K562 (cell line): ENCODE measurements at regions not wholly inside any gene's neighbourhood (a gene's known extent, or its start where the extent isn't known, plus 50 kb on each side); places are given as distances from the start of the nearest gene placed in this dataset.

ENCODE experiments used
- ATAC-seq: fragments of 200-7000 bp; cut with Tn5 transposase; 3 replicates; pipeline ENCODE4 v1.9.1; 2020; ENCODE audit warnings: moderate library complexity
- BruUV-seq: library from RNA; stranded (reverse); fragments of 400-500 nt; replicated peaks from 2 replicates; lab custom pipeline; 2021; lab: Mats Ljungman, UMichigan
- CTCF ChIA-PET: fragments of 300-600 bp; formaldehyde crosslinking; extraction: SDS; loops from one replicate; lab custom pipeline; 2021; ENCODE audit warnings: low intra/inter-chr PET ratio; lab: Yijun Ruan, JAX
- POLR2A ChIA-PET: fragments of 300-600, 350-650 bp; sonication (Branson Sonifier 250); formaldehyde crosslinking; extraction: SDS; loops from one replicate; lab custom pipeline; 2021; ENCODE audit warnings: antibody characterized with exemption, inconsistent platforms; lab: Yijun Ruan, JAX
- DNase-seq, 4 experiments: peaks; one replicate each; pipeline versions ENCODE4 v3.0.0 to v3.0.0-alpha.2; 2011 to 2018; ENCODE audit warnings: low spot score in 3 of 4, mixed read lengths in 3 of 4; ENCODE audit errors: extremely low read depth in 1 of 4
- FAIRE-seq: peaks from 2 replicates; lab custom pipeline; 2011; peaks lifted over from hg19 to GRCh38; lab: Jason Lieb, UNC
- H2AFZ ChIP-seq: 2 replicates; pipeline ENCODE4 v1.6.0; 2011; ENCODE audit warnings: low read depth, low read length, control low read depth, inconsistent platforms
- H3K27ac ChIP-seq: fragments of 200-600 bp; 3 replicates; pipeline ENCODE4 v1.8.0; 2011; ENCODE audit warnings: low read depth, mild to moderate bottlenecking, control low read depth, inconsistent platforms, low read length, moderate library complexity, mixed read lengths; ENCODE audit errors: extremely low read depth
- H3K27me3 ChIP-seq, 2 experiments: fragments of 300-600 bp in 1 of 2; 2 replicates in 1 of 2; 3 replicates in 1 of 2; pipeline versions ENCODE4 v1.6.0 to v1.8.0; 2011; ENCODE audit warnings: inconsistent platforms in 2 of 2, low read length in 2 of 2, mild to moderate bottlenecking in 1 of 2, mixed read lengths in 1 of 2, moderate library complexity in 1 of 2; ENCODE audit not compliant: control insufficient read depth in 2 of 2, insufficient read depth in 2 of 2
- H3K36me3 ChIP-seq: fragments of 300-600 bp; 3 replicates; pipeline ENCODE4 v1.8.0; 2011; ENCODE audit warnings: mild to moderate bottlenecking, low read length, inconsistent platforms; ENCODE audit not compliant: control insufficient read depth, insufficient read depth
- H3K4me1 ChIP-seq, 2 experiments: fragments of 200-600 bp in 1 of 2; replicated peaks in 1 of 2; 2 replicates in 1 of 2; 3 replicates in 1 of 2; pipeline versions ENCODE4 v1.5.1 to v1.8.0; 2011; ENCODE audit warnings: inconsistent platforms in 2 of 2, low read length in 2 of 2, mild to moderate bottlenecking in 1 of 2, mixed read lengths in 1 of 2, moderate library complexity in 1 of 2; ENCODE audit not compliant: control insufficient read depth in 2 of 2, insufficient read depth in 2 of 2
- H3K4me2 ChIP-seq: 2 replicates; pipeline ENCODE4 v1.6.1; 2011; ENCODE audit warnings: low read length, control low read depth, inconsistent platforms, mixed read lengths; ENCODE audit not compliant: insufficient read depth
- H3K4me3 ChIP-seq: fragments of 200-600 bp; sonication (generic), shearing (Covaris generic); 2 replicates; pipeline ENCODE4 v1.5.1; 2016; ENCODE audit warnings: control low read depth, inconsistent platforms
- H3K79me2 ChIP-seq: fragments of 200-600 bp; 3 replicates; pipeline ENCODE4 v1.8.0; 2011; ENCODE audit warnings: low read length, inconsistent platforms; ENCODE audit not compliant: control insufficient read depth, insufficient read depth
- H3K9ac ChIP-seq, 2 experiments: 2 replicates each; pipeline versions ENCODE4 v1.6.0 to v1.6.1; 2011; ENCODE audit warnings: low read depth in 2 of 2, low read length in 2 of 2, control low read depth in 1 of 2, inconsistent platforms in 1 of 2, mild to moderate bottlenecking in 1 of 2, mixed read lengths in 1 of 2; ENCODE audit not compliant: insufficient read depth in 1 of 2
- H3K9me1 ChIP-seq: one replicate; pipeline ENCODE4 v1.6.0; 2011; ENCODE audit warnings: inconsistent platforms, mild to moderate bottlenecking, low read length, moderate library complexity; ENCODE audit not compliant: control insufficient read depth, insufficient read depth
- H3K9me3 ChIP-seq: replicated peaks from 2 replicates; pipeline ENCODE4 v1.5.1; 2011; ENCODE audit warnings: low read depth, low read length, inconsistent platforms; ENCODE audit not compliant: control insufficient read depth, insufficient read depth
- H4K20me1 ChIP-seq: replicated peaks from 2 replicates; pipeline ENCODE4 v1.6.1; 2011; ENCODE audit warnings: low read length, inconsistent platforms, mixed read lengths; ENCODE audit not compliant: control insufficient read depth, insufficient read depth
- AFF4 ChIP-seq: sonication (generic); formaldehyde crosslinking; IDR thresholded peaks from 2 replicates; pipeline ENCODE4 v1.8.0; 2023; ENCODE audit warnings: mild to moderate bottlenecking, missing genetic modification reagents
- ARHGAP35 ChIP-seq: fragments of 450-650 bp; IDR thresholded peaks from 2 replicates; pipeline ENCODE4 v1.6.1; 2018; ENCODE audit not compliant: partially characterized antibody
- BCL6 ChIP-seq: fragments of 250-450 bp; sonication (Bioruptor Pico); IDR thresholded peaks from 2 replicates; pipeline ENCODE4 v1.4.0; 2020
- E2F6 ChIP-seq, 2 experiments: IDR thresholded peaks; 2 replicates each; pipeline ENCODE4 v1.6.1; 2011; ENCODE audit warnings: borderline replicate concordance in 1 of 2, control low read depth in 1 of 2, low read depth in 1 of 2, low read length in 1 of 2, mild to moderate bottlenecking in 1 of 2, mixed read lengths in 1 of 2, moderate library complexity in 1 of 2; ENCODE audit not compliant: insufficient read depth in 1 of 2, insufficient read length in 1 of 2, poor library complexity in 1 of 2, severe bottlenecking in 1 of 2; ENCODE audit errors: extremely low read depth in 1 of 2
- FUS ChIP-seq: fragments of 200-400 bp; formaldehyde crosslinking; optimal IDR thresholded peaks from 2 replicates; pipeline ENCODE3; 2017; ENCODE audit warnings: low read depth, low read length
- IFI16 ChIP-seq: fragments of 250-450 bp; sonication (Bioruptor Pico); IDR thresholded peaks from 2 replicates; pipeline ENCODE4 v2.1.2; 2022; ENCODE audit warnings: mild to moderate bottlenecking, inconsistent platforms
- IRF2 ChIP-seq: sonication (generic); formaldehyde crosslinking; IDR thresholded peaks from 2 replicates; pipeline ENCODE4 v1.8.1; 2022; ENCODE audit warnings: mild to moderate bottlenecking, missing genetic modification reagents
- KDM2B ChIP-seq: fragments of 250-450 bp; sonication (Bioruptor Pico); IDR thresholded peaks from 2 replicates; pipeline ENCODE4 v1.8.0; 2021; ENCODE audit warnings: mild to moderate bottlenecking, moderate library complexity
- NFIX ChIP-seq: fragments of 250-450 bp; sonication (Bioruptor Pico); IDR thresholded peaks from 2 replicates; pipeline ENCODE4 v1.4.0; 2020; ENCODE audit warnings: low read depth, mild to moderate bottlenecking, moderate library complexity
- SMARCC2 ChIP-seq: fragments of 450-650 bp; IDR thresholded peaks from 2 replicates; pipeline ENCODE4 v1.6.1; 2017; ENCODE audit warnings: antibody characterized with exemption, moderate library complexity, mild to moderate bottlenecking, low read depth
- VEZF1 ChIP-seq: fragments of 200-800 bp; sonication (Bioruptor generic); IDR thresholded peaks from 2 replicates; pipeline ENCODE4 v1.6.1; 2017; ENCODE audit warnings: missing genetic modification characterization, missing compliant biosample characterization
- XRCC5 ChIP-seq: fragments of 200-400 bp; formaldehyde crosslinking; IDR thresholded peaks from 2 replicates; pipeline ENCODE4 v1.6.1; 2017; ENCODE audit warnings: low read depth, mild to moderate bottlenecking, low read length
- ZBTB5 ChIP-seq: fragments of 450-650 bp; IDR thresholded peaks from 2 replicates; pipeline ENCODE4 v1.6.1; 2017; ENCODE audit warnings: antibody characterized with exemption
- ZC3H8 ChIP-seq: fragments of 450-650 bp; IDR thresholded peaks from 2 replicates; pipeline ENCODE4 v1.6.1; 2017
- ZNF445 ChIP-seq: fragments of 250-450 bp; sonication (Bioruptor Pico); IDR thresholded peaks from 2 replicates; pipeline ENCODE4 v1.4.0; 2020; ENCODE audit warnings: low read depth, mild to moderate bottlenecking, moderate library complexity
- WGBS: fragments of 100-300 bp; shearing (Covaris generic); methylation state at CpG from one replicate; pipeline ENCODE4 v1.1.6; 2016; ENCODE audit warnings: low coverage, mixed read lengths; ENCODE audit not compliant: insufficient coverage; ENCODE audit errors: missing lambda C conversion rate; 5-methylcytosine and 5-hydroxymethylcytosine counted together
- in situ Hi-C: fragments of 300-500 bp; cut with MboI; formaldehyde crosslinking; loops from 4 replicates; pipeline ENCODE4 v1.15.0; 2018; ENCODE audit warnings: inconsistent platforms, mixed read lengths
- intact Hi-C: fragments of 100-400 bp; cut with micrococcal nuclease; formaldehyde crosslinking; loops from 2 replicates; pipeline ENCODE4 v1.14.2; 2022

- no peak for TF ChIP-seq E2F6 (IDR thresholded peaks at IDR 0.05; ENCODE audit: borderline replicate concordance in 1 of 2, extremely low read depth in 1 of 2, insufficient read depth in 1 of 2, insufficient read length in 1 of 2, low read depth in 1 of 2, low read length in 1 of 2, poor library complexity in 1 of 2, severe bottlenecking in 1 of 2)
- no peak for TF ChIP-seq SMARCC2
- no peak for TF ChIP-seq VEZF1
- no peak for TF ChIP-seq ARHGAP35
- TF ChIP-seq ZC3H8 = no peak
Measured at GRCh38 chrX:56089376-56089775, 142.8 kb upstream of the KLF8 start (continued).

- 0% methylated on average over 3 of the region's 3 CpGs for WGBS
- no peaks in the 10 kb centered on the region for H3K27me3 ChIP-seq
- in situ Hi-C loops = no loop called here
- TF ChIP-seq KDM2B (CRISPR knock-in tag) = no peak
- TF ChIP-seq FUS = no peak
- no peak for TF ChIP-seq NFIX (CRISPR knock-in tag)
- no peak for TF ChIP-seq ZBTB5
- no peak for TF ChIP-seq IRF2 (CRISPR knock-in tag)
- no peak for TF ChIP-seq XRCC5
- no peak for TF ChIP-seq IFI16 (CRISPR knock-in tag)
- TF ChIP-seq ZNF445 (CRISPR knock-in tag) = no peak
- TF ChIP-seq BCL6 (CRISPR knock-in tag) = no peak
- TF ChIP-seq AFF4 (CRISPR knock-in tag) = no peak
Measured at GRCh38 chrX:56099271-56099670, 132.9 kb upstream of the KLF8 start.

More at GRCh38 chrX:56099271-56099670, 132.9 kb upstream of the KLF8 start:
- no TSS peak for BruUV-seq
- no peaks in the 10 kb centered on the region for H3K79me2 ChIP-seq
- no peaks in the 10 kb centered on the region for H4K20me1 ChIP-seq
- intact Hi-C loops = no loop called here
- no peak overlapping the region for H3K4me2 ChIP-seq
- no peak for ATAC-seq
- no peak overlapping the region for H2AFZ ChIP-seq
- no peak overlapping the region for H3K4me3 ChIP-seq
- no peaks in the 10 kb centered on the region for H3K9me1 ChIP-seq
- FAIRE-seq = no peak
- no peaks in the 10 kb centered on the region for H3K36me3 ChIP-seq
- ChIA-PET POLR2A (no interaction called here), CTCF (no interaction called here)
- no peaks in the 10 kb centered on the region for H3K4me1 ChIP-seq
- H3K9me3 ChIP-seq = no peaks in the 10 kb centered on the region
- no peak overlapping the region for H3K9ac ChIP-seq
- DNase-seq = no peak
- H3K27ac ChIP-seq = no peak overlapping the region
